Activated CD8-positive, alpha-beta memory T cell treated with anti-CD3 and anti-CD28 coated beads, Interleukin-2, amount 10 ng/mL, durations not matched to agents 7 days and 5 days (primary cell): ENCODE measurements at regions not wholly inside any gene's neighbourhood (a gene's known extent, or its start where the extent isn't known, plus 50 kb on each side); places are given as distances from the start of the nearest gene placed in this dataset.

Source experiments
- ATAC-seq: fragments of 150-1000 bp; cut with Tn5 transposase; one replicate; pipeline ENCODE4 v1.10.0; 2021; ENCODE audit warnings: moderate library complexity
- CTCF ChIA-PET: fragments of 350-600 bp; sonication (Branson Sonifier 250); formaldehyde crosslinking; loops from one replicate; lab custom pipeline; 2021; ENCODE audit warnings: antibody characterized with exemption; lab: Charles Lee
- DNase-seq: peaks from one replicate; pipeline ENCODE4 v3.0.0-alpha.2; 2020
- H3K27ac Mint-ChIP-seq: one replicate; pipeline ENCODE4 v1.8.0; 2021; ENCODE audit warnings: mild to moderate bottlenecking, mixed read lengths
- H3K27me3 Mint-ChIP-seq: one replicate; pipeline ENCODE4 v1.8.0; 2021; ENCODE audit warnings: mixed read lengths
- H3K36me3 Mint-ChIP-seq: one replicate; pipeline ENCODE4 v1.8.0; 2021; ENCODE audit warnings: mild to moderate bottlenecking, mixed read lengths
- H3K4me1 Mint-ChIP-seq: one replicate; pipeline ENCODE4 v1.8.0; 2021; ENCODE audit warnings: mixed read lengths
- H3K4me3 Mint-ChIP-seq: one replicate; pipeline ENCODE4 v1.8.0; 2021; ENCODE audit warnings: mild to moderate bottlenecking, moderate library complexity, mixed read lengths
- H3K9me3 Mint-ChIP-seq: one replicate; pipeline ENCODE4 v1.8.0; 2022; ENCODE audit warnings: low read depth, mixed read lengths

DNA sequence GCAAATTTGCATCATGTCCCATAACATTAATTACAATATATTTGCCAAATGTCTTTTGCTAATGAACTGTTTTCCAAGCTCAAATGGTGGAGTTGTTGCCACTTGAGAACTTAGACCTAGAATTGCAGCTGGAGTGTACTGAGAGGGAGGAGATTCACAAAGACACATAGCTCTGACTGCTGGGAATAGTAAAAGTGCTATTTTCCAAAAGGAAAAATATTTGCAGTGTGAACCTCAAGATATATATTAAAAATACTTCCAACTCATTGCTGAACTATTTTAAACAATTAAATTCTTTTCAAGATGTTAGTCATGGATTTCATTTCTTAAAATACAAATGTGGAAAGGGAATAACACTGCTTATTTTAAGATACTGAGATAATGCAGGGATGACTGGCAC is 666.8 kb upstream of the ARPP21 start:
- H3K36me3 Mint-ChIP-seq, result no peaks in the 10 kb centered on the region

DNA sequence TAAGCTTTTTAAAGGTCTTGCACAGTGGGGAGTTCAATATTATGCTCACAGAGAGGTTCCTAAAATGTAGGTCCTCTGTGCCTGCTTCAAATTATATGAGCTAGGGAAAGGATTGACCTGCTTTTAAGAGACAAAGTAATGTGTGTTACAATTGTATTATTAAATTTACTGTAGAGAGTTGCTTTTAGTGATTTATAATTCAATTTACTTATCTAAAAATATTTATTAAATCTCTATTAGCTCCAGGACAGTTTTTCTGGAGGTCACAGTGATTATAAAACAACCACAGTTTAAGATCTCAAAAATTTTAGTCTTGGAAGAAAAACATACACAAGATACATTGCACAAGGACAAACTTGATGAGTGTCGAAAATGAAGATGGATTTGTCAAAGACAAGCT is 665.7 kb upstream of the ARPP21 start:
- Mint-ChIP-seq H3K36me3 (no peaks in the 10 kb centered on the region), H3K4me3 (no peak overlapping the region), H3K27me3 (no peaks in the 10 kb centered on the region), H3K9me3 (no peaks in the 10 kb centered on the region), H3K4me1 (no peaks in the 10 kb centered on the region), H3K27ac (no peak overlapping the region)
- ATAC-seq (no peak), DNase-seq (no peak)
- CTCF ChIA-PET, result no interaction called here

More for the DNA sequence above, 666.8 kb upstream of the ARPP21 start:
- no peak overlapping the region for H3K4me3 Mint-ChIP-seq
- no peak overlapping the region for H3K27ac Mint-ChIP-seq
- H3K27me3 Mint-ChIP-seq, result no peaks in the 10 kb centered on the region
- no peak for DNase-seq
- CTCF ChIA-PET, result no interaction called here
- no peaks in the 10 kb centered on the region for H3K4me1 Mint-ChIP-seq
- no peaks in the 10 kb centered on the region for H3K9me3 Mint-ChIP-seq
- ATAC-seq, result no peak

DNA sequence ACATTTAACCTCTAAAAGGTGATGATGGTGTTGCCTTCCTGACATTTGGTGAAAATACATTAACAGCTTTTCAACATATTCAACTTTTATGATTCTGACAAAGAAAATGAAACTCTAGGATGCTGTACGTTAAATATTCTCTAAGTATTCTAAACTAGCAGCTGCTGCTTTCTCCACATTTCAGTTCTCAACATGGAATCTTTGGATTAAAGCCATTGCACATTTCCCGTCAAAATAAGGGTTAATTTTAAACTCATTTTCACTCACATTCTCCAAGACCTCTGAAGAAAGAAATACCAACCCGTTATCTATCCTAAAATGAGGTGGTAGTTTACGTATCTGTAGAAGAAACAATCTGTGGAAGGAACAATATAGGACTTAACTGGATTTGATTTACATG is 655.7 kb upstream of the ARPP21 start:
- no peaks in the 10 kb centered on the region for H3K36me3 Mint-ChIP-seq
- no peak for ATAC-seq
- H3K4me1 Mint-ChIP-seq, result no peaks in the 10 kb centered on the region
- CTCF ChIA-PET, result no interaction called here
- H3K9me3 Mint-ChIP-seq, result peaks cover 2% of the 10 kb centered on the region
- H3K4me3 Mint-ChIP-seq, result no peak overlapping the region
- no peak overlapping the region for H3K27ac Mint-ChIP-seq
- no peaks in the 10 kb centered on the region for H3K27me3 Mint-ChIP-seq
- no peak for DNase-seq

DNA sequence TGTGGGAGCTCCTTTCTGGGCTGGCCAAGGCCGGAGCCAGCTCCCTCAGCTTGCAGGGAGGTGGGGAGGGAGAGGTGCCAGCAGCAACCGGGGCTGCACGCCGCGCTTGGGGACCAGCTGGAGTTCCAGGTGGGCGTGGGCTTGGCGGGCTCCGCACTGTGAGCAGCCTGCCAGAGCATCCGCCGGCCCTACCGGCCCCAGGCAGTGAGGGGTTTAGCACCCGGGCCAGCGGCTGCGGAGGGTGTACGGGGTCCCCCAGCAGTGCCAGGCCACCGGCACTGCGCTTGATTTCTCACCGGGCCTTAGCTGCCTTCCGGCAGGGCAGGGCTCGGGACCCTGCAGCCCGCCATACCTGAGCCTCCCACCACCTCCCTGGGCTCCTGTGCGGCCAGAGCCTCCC is 651.0 kb upstream of the ARPP21 start:
- CTCF ChIA-PET, result no interaction called here
- Mint-ChIP-seq H3K4me1 (no peaks in the 10 kb centered on the region), H3K4me3 (no peak overlapping the region), H3K27ac (no peak overlapping the region), H3K9me3 (peaks cover 2% of the 10 kb centered on the region), H3K27me3 (no peaks in the 10 kb centered on the region), H3K36me3 (no peaks in the 10 kb centered on the region)
- ATAC-seq (no peak), DNase-seq (no peak)

DNA sequence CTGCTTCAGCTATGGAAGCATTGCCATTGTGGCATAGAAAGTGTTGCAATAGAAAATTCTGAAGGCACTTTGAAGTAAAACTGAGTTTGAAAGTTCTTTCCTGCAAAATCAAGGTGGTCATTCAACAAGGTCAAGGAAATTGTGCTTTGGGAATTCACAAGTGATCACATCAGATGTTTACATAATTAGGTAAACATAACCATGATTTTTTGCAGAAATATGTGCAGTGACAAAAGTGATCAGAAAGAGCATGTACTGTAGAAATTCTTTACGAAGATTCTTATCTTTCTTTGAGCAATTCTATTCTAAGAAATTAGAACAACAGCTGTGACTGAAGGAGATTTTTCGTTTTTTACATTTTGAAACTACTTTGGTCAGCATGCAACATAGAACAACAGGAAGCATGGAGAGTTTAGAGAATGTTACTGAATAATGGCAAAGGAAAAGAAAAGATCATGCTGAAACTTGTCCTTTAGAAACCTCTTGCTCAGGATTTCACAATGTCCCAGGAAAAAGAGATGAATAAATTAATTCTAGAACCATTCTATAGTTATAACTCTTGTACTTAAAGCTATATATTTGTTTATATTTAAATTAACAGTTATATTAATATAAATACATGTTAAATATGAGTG is 643.4 kb upstream of the ARPP21 start:
- no peaks in the 10 kb centered on the region for H3K27me3 Mint-ChIP-seq
- H3K4me1 Mint-ChIP-seq, result no peaks in the 10 kb centered on the region
- no peaks in the 10 kb centered on the region for H3K36me3 Mint-ChIP-seq
- CTCF ChIA-PET, result no interaction called here
- H3K27ac Mint-ChIP-seq, result no peak overlapping the region
- ATAC-seq (no peak), DNase-seq (no peak)
- no peak overlapping the region for H3K4me3 Mint-ChIP-seq
- peaks cover 2% of the 10 kb centered on the region for H3K9me3 Mint-ChIP-seq

DNA sequence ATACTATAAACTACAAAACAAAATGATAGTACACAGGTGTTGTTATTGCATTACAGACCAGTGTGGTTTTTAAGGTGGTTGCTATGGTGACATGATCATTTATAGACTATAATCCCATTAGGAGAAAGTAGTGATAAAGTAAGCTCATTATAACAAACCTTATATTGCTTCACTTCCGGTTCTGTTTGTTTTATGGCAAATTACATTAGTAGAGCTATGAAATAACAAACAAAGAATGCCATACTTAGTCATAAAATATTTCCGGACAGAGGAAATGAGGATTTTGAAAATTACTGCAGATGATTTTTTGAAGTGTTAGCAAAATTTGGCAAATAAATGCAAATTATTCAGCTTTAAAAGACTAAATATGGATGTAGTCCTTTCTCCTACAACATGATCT is 640.4 kb upstream of the ARPP21 start:
- no peak overlapping the region for H3K27ac Mint-ChIP-seq
- no peak overlapping the region for H3K4me3 Mint-ChIP-seq
- CTCF ChIA-PET, result no interaction called here
- ATAC-seq (no peak), DNase-seq (no peak)
- H3K36me3 Mint-ChIP-seq, result no peaks in the 10 kb centered on the region
- no peaks in the 10 kb centered on the region for H3K27me3 Mint-ChIP-seq
- no peaks in the 10 kb centered on the region for H3K4me1 Mint-ChIP-seq
- H3K9me3 Mint-ChIP-seq, result peaks cover 2% of the 10 kb centered on the region

DNA sequence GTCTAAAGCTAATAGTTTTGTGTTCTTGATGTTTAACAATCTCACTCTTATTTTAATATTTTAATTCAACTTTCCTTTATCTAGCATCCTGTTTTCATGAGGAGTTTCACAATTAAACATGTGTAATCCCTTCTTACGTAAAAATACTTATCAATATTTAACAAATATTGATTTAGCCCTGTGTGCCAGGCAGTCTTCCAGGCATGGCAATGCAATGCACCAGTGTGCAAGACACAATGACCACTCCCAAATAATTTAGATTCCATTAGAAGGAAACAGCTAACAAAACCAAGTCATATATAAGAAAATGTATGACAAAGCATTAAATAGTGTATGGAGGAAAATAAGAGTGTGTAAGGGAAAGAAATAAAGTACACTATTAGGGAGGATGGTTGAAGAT is 627.1 kb upstream of the ARPP21 start:
- no peak for DNase-seq
- H3K4me3 Mint-ChIP-seq, result no peak overlapping the region
- H3K36me3 Mint-ChIP-seq, result no peaks in the 10 kb centered on the region
- H3K4me1 Mint-ChIP-seq, result no peaks in the 10 kb centered on the region
- H3K9me3 Mint-ChIP-seq, result no peaks in the 10 kb centered on the region
- CTCF ChIA-PET, result no interaction called here
- no peak for ATAC-seq
- no peak overlapping the region for H3K27ac Mint-ChIP-seq
- H3K27me3 Mint-ChIP-seq, result no peaks in the 10 kb centered on the region

DNA sequence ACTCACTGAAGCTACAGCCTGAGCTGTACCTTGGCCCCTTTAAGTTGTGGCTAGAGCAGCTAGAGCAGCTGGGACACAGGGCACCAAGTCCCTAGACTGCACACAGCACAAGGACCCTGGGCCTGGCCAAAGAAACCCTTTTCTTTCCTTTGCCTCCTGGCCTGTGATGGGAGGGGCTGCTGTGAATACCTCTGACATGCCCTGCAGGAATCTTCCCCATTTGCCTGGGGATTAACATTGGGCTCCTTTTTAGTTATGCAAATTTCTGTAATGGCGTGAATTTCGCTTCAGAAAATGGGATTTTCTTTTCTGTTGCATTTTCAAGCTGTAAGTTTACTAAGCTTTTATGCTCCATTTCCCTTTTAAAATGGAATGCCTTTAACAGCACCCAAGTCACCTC is 611.2 kb upstream of the ARPP21 start:
- H3K9me3 Mint-ChIP-seq, result peaks cover 20% of the 10 kb centered on the region
- no peak overlapping the region for H3K4me3 Mint-ChIP-seq
- CTCF ChIA-PET, result no interaction called here
- ATAC-seq (no peak), DNase-seq (no peak)
- H3K36me3 Mint-ChIP-seq, result no peaks in the 10 kb centered on the region
- no peaks in the 10 kb centered on the region for H3K4me1 Mint-ChIP-seq
- no peaks in the 10 kb centered on the region for H3K27me3 Mint-ChIP-seq
- no peak overlapping the region for H3K27ac Mint-ChIP-seq

DNA sequence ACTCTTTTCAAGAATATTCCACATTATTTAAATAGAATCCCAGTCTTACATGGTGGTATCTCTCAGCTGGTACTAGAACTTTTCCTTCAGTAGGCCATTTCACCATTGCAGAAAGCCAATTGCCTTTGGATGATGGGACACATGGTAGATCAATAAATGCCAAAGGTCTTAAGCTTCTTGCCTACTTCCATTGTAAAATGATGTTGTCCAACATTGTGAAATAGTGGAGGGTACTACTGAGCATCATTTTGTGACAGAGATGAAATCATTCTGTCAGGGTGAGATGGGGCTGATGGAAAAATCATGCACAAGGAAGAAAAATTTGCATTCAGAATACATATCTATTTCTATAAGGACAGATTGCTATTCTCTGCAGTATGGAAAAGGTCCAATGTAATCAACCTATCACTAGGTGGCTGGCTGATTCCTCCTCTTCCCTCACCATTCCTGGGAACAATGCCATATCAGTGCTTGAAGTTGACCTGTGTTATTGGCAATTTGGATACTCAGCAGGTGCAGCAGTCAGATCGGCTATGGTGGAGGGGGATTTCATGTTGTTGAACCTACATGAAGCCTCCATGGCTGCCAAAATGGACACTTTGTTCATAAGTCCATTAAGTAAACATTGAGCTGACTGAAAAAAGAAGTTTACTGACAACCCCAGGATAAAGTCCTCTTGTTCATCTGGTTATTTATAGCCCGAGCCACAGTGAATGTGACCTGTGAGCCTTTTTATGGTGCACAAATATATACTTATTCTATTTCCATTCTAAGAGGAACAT is 596.9 kb upstream of the ARPP21 start:
- Mint-ChIP-seq H3K36me3 (no peaks in the 10 kb centered on the region), H3K27me3 (no peaks in the 10 kb centered on the region), H3K4me3 (no peak overlapping the region), H3K9me3 (peaks cover 3% of the 10 kb centered on the region), H3K27ac (no peak overlapping the region), H3K4me1 (no peaks in the 10 kb centered on the region)
- no peak for DNase-seq
- CTCF ChIA-PET, result interaction anchor here (1.5 kb wide), 1 partner anchor 15 kb away, joined by 3 read pairs; no protein-coding TSS in a partner anchor
- ATAC-seq, result no peak

DNA sequence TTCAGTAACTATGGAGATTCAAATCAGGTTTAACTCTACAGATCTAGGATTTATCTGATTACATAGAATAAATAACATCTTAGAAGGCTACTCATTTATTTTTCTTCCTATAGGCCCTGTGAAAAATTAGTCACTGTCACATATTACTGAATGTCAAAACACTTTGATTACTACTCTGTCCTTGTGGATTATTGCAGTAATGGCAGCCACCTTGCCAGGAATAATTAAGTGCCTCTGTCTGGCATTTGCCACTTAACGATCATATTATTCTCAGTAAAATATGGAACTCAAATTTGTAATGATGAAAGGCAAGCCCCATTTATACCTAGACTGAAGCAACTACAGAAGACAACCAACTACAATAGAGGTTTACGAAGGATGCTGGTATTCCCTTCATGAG is 596.3 kb upstream of the ARPP21 start:
- Mint-ChIP-seq H3K27me3 (no peaks in the 10 kb centered on the region), H3K4me1 (no peaks in the 10 kb centered on the region), H3K36me3 (no peaks in the 10 kb centered on the region), H3K4me3 (no peak overlapping the region), H3K27ac (no peak overlapping the region), H3K9me3 (peaks cover 3% of the 10 kb centered on the region)
- ATAC-seq, result no peak
- DNase-seq, result no peak
- CTCF ChIA-PET, result no interaction called here

DNA sequence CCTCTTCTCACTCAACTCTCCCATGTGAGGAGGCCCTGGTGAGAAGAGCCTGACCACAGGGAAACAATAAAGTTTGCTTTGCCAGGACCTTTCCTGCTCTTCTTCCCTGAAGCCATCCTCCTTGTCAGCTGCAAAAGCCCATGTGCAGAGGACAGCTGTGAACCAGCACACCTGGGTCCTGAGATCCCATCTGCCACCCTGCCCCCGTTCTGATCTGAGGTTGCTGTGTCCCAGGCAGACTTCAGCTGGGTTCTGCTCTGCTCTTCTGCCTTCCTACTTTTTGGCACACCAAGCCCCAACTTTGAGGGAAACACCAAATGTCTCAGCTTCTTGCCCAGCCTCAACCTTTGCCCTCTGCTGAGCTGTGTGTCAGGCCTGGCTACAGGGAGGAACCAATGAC is 595.1 kb upstream of the ARPP21 start:
- no peaks in the 10 kb centered on the region for H3K36me3 Mint-ChIP-seq

DNA sequence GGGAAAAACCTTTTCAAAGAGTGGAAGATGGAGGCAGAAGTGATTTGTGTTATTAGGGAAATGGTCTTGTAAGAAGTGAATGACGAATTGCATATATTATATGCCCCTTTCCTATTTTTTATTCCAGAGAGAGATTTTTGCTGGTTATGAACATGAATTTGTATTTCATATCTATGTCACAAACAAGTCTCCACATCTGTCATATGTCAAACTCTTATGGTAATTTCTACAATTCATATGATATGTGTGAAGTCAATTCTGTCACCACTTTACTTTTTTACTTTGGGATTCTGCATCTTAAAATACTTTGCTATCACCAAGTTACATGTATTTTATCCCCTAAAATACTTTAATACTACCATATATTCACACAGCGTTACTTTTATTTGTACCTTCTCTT is 594.2 kb upstream of the ARPP21 start:
- Mint-ChIP-seq H3K9me3 (peaks cover 5% of the 10 kb centered on the region), H3K27ac (no peak overlapping the region), H3K36me3 (no peaks in the 10 kb centered on the region), H3K4me3 (no peak overlapping the region), H3K4me1 (no peaks in the 10 kb centered on the region), H3K27me3 (no peaks in the 10 kb centered on the region)
- DNase-seq (no peak), ATAC-seq (no peak)
- CTCF ChIA-PET, result no interaction called here

More for the DNA sequence above, 595.1 kb upstream of the ARPP21 start:
- H3K27ac Mint-ChIP-seq, result no peak overlapping the region
- peaks cover 5% of the 10 kb centered on the region for H3K9me3 Mint-ChIP-seq
- no peaks in the 10 kb centered on the region for H3K27me3 Mint-ChIP-seq
- ATAC-seq, result no peak
- CTCF ChIA-PET, result no interaction called here
- no peak overlapping the region for H3K4me3 Mint-ChIP-seq
- no peak for DNase-seq
- no peaks in the 10 kb centered on the region for H3K4me1 Mint-ChIP-seq

DNA sequence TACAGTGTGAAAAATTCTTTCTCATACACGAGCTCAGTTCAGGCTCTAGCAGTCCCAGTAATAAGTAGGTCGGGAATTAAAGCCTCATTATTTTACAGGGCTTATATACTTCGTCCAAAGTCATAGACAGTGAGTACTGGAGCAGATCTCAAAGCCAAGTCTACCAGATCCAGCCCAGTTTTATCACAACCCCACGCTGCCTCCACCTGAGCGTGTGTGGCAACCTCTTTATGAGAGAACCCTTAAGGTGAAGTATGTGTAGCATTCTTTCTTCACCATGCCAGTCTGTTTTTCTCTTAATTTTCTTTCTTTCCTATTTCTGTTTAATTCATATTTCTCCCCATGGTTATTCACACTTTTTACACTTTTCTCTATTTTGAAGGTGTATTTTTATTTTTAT is 574.6 kb upstream of the ARPP21 start:
- no peaks in the 10 kb centered on the region for H3K4me1 Mint-ChIP-seq
- DNase-seq, result no peak
- H3K27ac Mint-ChIP-seq, result no peak overlapping the region
- peaks cover 11% of the 10 kb centered on the region for H3K9me3 Mint-ChIP-seq
- H3K4me3 Mint-ChIP-seq, result no peak overlapping the region
- H3K27me3 Mint-ChIP-seq, result no peaks in the 10 kb centered on the region
- CTCF ChIA-PET, result no interaction called here
- no peak for ATAC-seq
- H3K36me3 Mint-ChIP-seq, result no peaks in the 10 kb centered on the region

DNA sequence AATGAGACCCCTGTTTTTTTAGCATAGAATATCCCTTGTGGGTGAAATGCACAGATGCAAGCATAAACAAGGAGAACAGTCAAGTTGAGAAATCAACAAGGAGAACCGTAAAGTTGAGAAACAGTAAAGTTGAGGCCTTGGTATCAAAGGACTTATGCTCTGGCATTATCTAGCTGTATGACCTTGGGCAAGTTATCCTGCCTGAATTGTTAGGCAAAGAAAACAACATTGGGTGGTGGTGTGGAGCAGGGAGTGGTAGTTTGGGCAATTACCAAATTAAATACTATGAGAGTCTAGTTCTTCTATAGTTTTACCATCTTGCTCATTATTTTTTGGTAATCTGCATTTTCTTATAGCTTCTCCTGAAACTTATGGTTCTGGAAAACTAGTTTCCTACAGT is 573.4 kb upstream of the ARPP21 start:
- DNase-seq (no peak), ATAC-seq (no peak)
- Mint-ChIP-seq H3K27ac (no peak overlapping the region), H3K36me3 (no peaks in the 10 kb centered on the region), H3K9me3 (peaks cover 13% of the 10 kb centered on the region), H3K4me1 (no peaks in the 10 kb centered on the region), H3K27me3 (no peaks in the 10 kb centered on the region), H3K4me3 (no peak overlapping the region)
- CTCF ChIA-PET, result interaction anchor here (1.1 kb wide), 1 partner anchor 9 kb away, joined by 3 read pairs; no protein-coding TSS in a partner anchor
